ENCODE measurements at regions not wholly inside any gene's neighbourhood (a gene's known extent, or its start where the extent isn't known, plus 50 kb on each side); places are given as distances from the start of the nearest gene placed in this dataset.

DNA sequence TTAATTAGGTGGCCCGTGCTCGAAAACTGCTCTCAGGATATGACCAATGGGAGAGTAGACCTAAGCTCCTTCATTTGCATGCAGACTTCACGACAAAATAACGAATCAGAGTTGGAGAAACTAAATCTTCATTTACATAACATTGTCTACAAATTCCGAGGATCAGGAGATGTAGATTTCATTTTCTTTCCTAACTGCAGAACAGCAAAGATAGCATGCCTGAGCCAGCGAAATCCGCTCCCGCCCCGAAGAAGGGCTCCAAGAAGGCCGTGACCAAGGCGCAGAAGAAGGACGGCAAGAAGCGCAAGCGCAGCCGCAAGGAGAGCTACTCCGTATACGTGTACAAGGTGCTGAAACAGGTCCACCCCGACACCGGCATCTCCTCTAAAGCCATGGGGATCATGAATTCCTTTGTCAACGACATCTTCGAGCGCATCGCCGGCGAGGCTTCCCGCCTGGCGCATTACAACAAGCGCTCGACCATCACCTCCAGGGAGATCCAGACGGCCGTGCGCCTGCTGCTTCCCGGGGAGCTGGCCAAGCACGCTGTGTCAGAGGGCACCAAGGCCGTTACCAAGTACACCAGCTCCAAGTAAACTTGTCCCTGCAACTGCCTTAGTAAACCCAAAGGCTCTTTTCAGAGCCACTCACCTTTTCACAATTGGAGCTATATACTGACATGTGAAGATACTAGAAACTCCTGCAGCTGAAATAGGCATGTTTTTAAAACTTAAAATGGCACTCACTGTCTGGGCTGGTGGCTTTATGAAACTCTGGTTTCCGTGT lies 96.5 kb downstream of the HFE start:
- TF ChIP-seq, protein P1, sequence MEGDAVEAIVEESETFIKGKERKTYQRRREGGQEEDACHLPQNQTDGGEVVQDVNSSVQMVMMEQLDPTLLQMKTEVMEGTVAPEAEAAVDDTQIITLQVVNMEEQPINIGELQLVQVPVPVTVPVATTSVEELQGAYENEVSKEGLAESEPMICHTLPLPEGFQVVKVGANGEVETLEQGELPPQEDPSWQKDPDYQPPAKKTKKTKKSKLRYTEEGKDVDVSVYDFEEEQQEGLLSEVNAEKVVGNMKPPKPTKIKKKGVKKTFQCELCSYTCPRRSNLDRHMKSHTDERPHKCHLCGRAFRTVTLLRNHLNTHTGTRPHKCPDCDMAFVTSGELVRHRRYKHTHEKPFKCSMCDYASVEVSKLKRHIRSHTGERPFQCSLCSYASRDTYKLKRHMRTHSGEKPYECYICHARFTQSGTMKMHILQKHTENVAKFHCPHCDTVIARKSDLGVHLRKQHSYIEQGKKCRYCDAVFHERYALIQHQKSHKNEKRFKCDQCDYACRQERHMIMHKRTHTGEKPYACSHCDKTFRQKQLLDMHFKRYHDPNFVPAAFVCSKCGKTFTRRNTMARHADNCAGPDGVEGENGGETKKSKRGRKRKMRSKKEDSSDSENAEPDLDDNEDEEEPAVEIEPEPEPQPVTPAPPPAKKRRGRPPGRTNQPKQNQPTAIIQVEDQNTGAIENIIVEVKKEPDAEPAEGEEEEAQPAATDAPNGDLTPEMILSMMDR (conservative IDR thresholded peaks at IDR 0.05 in 1 of 2, IDR thresholded peaks at IDR 0.05 in 1 of 2; ENCODE audit: extremely low read depth in 1 of 2, insufficient read depth in 1 of 2, low read depth in 1 of 2, low read length in 2 of 2), result no peak
- no peak for TF ChIP-seq EZH2 (IDR thresholded peaks at IDR 0.05; ENCODE audit: borderline replicate concordance, low read length)
